ENCODE measurements at regions not wholly inside any gene's neighbourhood (a gene's known extent, or its start where the extent isn't known, plus 50 kb on each side); places are given as distances from the start of the nearest gene placed in this dataset.
"Not testable (repeated sequence)": the region's sequence is repeated elsewhere in the genome, so short reads cannot be mapped to it uniquely, and the experiment has no call there.

GRCh38 chr5:158521995-158522394 lies 577.7 kb downstream of the EBF1 start:
- DNase-seq (ENCODE audit: low read depth): peak; percentile 4

GRCh38 chr5:158519433-158520021 lies 580.2 kb downstream of the EBF1 start:
- DNase-seq (ENCODE audit: low read depth): no peak

GRCh38 chr5:158516521-158516920 lies 583.2 kb downstream of the EBF1 start:
- DNase-seq (ENCODE audit: low read depth): no peak

GRCh38 chr5:158514986-158515359 lies 584.7 kb downstream of the EBF1 start:
- DNase-seq (ENCODE audit: low read depth): no peak

GRCh38 chr5:158514319-158514985 lies 585.3 kb downstream of the EBF1 start:
- DNase-seq (ENCODE audit: low read depth): peak; percentile 13

- no peak for DNase-seq (ENCODE audit: low read depth)
These were observed 586.0 kb downstream of the EBF1 start for GRCh38 chr5:158513490-158514318.

- no peak for DNase-seq (ENCODE audit: low read depth)
These were observed 588.3 kb downstream of the EBF1 start for GRCh38 chr5:158511454-158511853.

GRCh38 chr5:158510479-158510878 lies 589.2 kb downstream of the EBF1 start:
- no peak for DNase-seq (ENCODE audit: low read depth)

GRCh38 chr5:158506648-158507047 lies 593.1 kb downstream of the EBF1 start:
- no peak for DNase-seq (ENCODE audit: low read depth)

- DNase-seq (ENCODE audit: low read depth): no peak
These were observed 597.0 kb downstream of the EBF1 start for GRCh38 chr5:158502686-158503085.

GRCh38 chr5:158499892-158500418 lies 599.8 kb downstream of the EBF1 start:
- DNase-seq (ENCODE audit: low read depth): no peak

- DNase-seq (ENCODE audit: low read depth): no peak
These were observed 600.4 kb downstream of the EBF1 start for GRCh38 chr5:158499075-158499891.

GRCh38 chr5:158496624-158497023 lies 603.1 kb downstream of the EBF1 start:
- no peak for DNase-seq (ENCODE audit: low read depth)

GRCh38 chr5:158494541-158494940 lies 605.2 kb downstream of the EBF1 start:
- no peak for DNase-seq (ENCODE audit: low read depth)

- DNase-seq (ENCODE audit: low read depth): not testable (repeated sequence)
These were observed 605.7 kb downstream of the EBF1 start for GRCh38 chr5:158494044-158494443.

- DNase-seq (ENCODE audit: low read depth): peak; percentile 27
These were observed 606.9 kb downstream of the EBF1 start for GRCh38 chr5:158492841-158493242.

GRCh38 chr5:158492136-158492535 lies 607.6 kb downstream of the EBF1 start:
- no peak for DNase-seq (ENCODE audit: low read depth)

GRCh38 chr5:158487664-158488063 lies 612.1 kb downstream of the EBF1 start:
- no peak for DNase-seq (ENCODE audit: low read depth)

- DNase-seq (ENCODE audit: low read depth): no peak
These were observed 612.6 kb downstream of the EBF1 start for GRCh38 chr5:158487156-158487555.

- no peak for DNase-seq (ENCODE audit: low read depth)
These were observed 613.1 kb downstream of the EBF1 start for GRCh38 chr5:158486566-158486965.

- DNase-seq (ENCODE audit: low read depth): no peak
These were observed 614.1 kb downstream of the EBF1 start for GRCh38 chr5:158485604-158486081.

All from HT1080 (cell line).